Common myeloid progenitor, CD34-positive (primary cell): ENCODE measurements at regions not wholly inside any gene's neighbourhood (a gene's known extent, or its start where the extent isn't known, plus 50 kb on each side); places are given as distances from the start of the nearest gene placed in this dataset.

Source experiments
- CTCF ChIA-PET: fragments of 350-600 bp; sonication (Branson Sonifier 250); formaldehyde crosslinking; loops from one replicate; lab custom pipeline; 2021; ENCODE audit warnings: antibody characterized with exemption; lab: Charles Lee
- POLR2A ChIA-PET: fragments of 350-600 bp; sonication (Branson Sonifier 250); formaldehyde crosslinking; loops from one replicate; lab custom pipeline; 2021; ENCODE audit warnings: antibody characterized with exemption; lab: Charles Lee
- DNase-seq, 3 donors: peaks; one replicate each; pipeline versions ENCODE4 v3.0.0 to v3.0.0-alpha.2; 2013
- H3K27ac ChIP-seq, 2 experiments: 1 replicate in 1 of 2; 2 replicates in 1 of 2; pipeline ENCODE4 v1.7.0; 2013; ENCODE audit warnings: inconsistent platforms in 2 of 2, low read length in 2 of 2, mild to moderate bottlenecking in 2 of 2, low read depth in 1 of 2, moderate library complexity in 1 of 2; ENCODE audit not compliant: severe bottlenecking in 2 of 2, insufficient read depth in 1 of 2, poor library complexity in 1 of 2
- H3K27me3 ChIP-seq, 5 experiments: replicated peaks in 2 of 5; 1 replicate in 3 of 5; 2 replicates in 2 of 5; pipeline versions ENCODE4 v1.6.1 to v1.7.0; 2013; ENCODE audit warnings: low read length in 4 of 5, mild to moderate bottlenecking in 2 of 5, moderate library complexity in 2 of 5, inconsistent platforms in 1 of 5; ENCODE audit not compliant: insufficient read depth in 5 of 5, control insufficient read depth in 4 of 5
- H3K36me3 ChIP-seq, 4 experiments: 1 replicate in 2 of 4; 2 replicates in 2 of 4; pipeline versions ENCODE4 v1.6.1 to v1.7.0; 2013; ENCODE audit warnings: low read length in 3 of 4, control low read depth in 1 of 4, mild to moderate bottlenecking in 1 of 4; ENCODE audit not compliant: control insufficient read depth in 4 of 4, insufficient read depth in 4 of 4
- H3K4me1 ChIP-seq, 4 experiments: 1 replicate in 3 of 4; 2 replicates in 1 of 4; pipeline versions ENCODE4 v1.6.1 to v1.7.1; 2013; ENCODE audit warnings: low read length in 3 of 4, mild to moderate bottlenecking in 3 of 4, control low read depth in 1 of 4, inconsistent platforms in 1 of 4, moderate library complexity in 1 of 4; ENCODE audit not compliant: control insufficient read depth in 4 of 4, insufficient read depth in 4 of 4; ENCODE audit errors: control extremely low read depth in 1 of 4
- H3K4me3 ChIP-seq, 7 experiments: 1 replicate in 4 of 7; 2 replicates in 3 of 7; pipeline versions ENCODE4 v1.5.1 to v1.7.0; 2013; ENCODE audit warnings: mild to moderate bottlenecking in 7 of 7, low read length in 6 of 7, moderate library complexity in 6 of 7, inconsistent platforms in 2 of 7, low read depth in 2 of 7, control low read depth in 1 of 7; ENCODE audit not compliant: insufficient read depth in 4 of 7, control insufficient read depth in 1 of 7; ENCODE audit errors: extremely low read depth in 1 of 7
- H3K9me3 ChIP-seq, 5 experiments: 1 replicate in 4 of 5; 2 replicates in 1 of 5; pipeline versions ENCODE4 v1.6.1 to v1.7.1; 2013; ENCODE audit warnings: low read length in 4 of 5, mild to moderate bottlenecking in 2 of 5, inconsistent platforms in 1 of 5, low read depth in 1 of 5, moderate library complexity in 1 of 5; ENCODE audit not compliant: control insufficient read depth in 4 of 5, insufficient read depth in 2 of 5; ENCODE audit errors: control extremely low read depth in 1 of 5
- WGBS: methylation state at CpG from one replicate; pipeline ENCODE4 v1.1.5; 2013; ENCODE audit not compliant: insufficient coverage; 5-methylcytosine and 5-hydroxymethylcytosine counted together

DNA sequence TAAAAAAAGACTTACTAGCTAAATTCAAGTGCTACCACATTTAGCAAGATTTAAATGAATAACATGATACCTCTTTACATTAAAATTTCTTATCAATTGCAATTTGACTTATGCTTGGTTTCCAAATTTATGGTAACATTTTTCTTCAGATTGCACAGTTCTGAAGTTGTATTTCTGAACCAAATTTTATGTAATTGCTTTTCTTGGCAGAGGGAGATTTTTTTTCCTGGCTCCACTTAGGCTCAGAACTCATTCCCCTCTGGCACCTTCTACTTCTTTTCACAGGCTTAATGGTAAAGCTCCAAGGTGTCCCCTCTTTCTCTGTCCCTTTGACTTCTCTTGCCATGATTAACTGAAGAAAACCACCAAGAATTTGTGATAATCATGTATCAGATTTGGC, 99.8 kb upstream of the TMTC1 start:
- Histone ChIP-seq H3K36me3 (no peaks in the 10 kb centered on the region), H3K27ac (no peak overlapping the region), H3K4me3 (no peak overlapping the region), H3K27me3 (no peaks in the 10 kb centered on the region), H3K9me3 (peaks cover 0 to 1% (median 0%) of the 10 kb centered on the region in 5 experiments), H3K4me1 (no peaks in the 10 kb centered on the region)
- CTCF ChIA-PET, result no interaction called here
- DNase-seq, result no peak
- POLR2A ChIA-PET, result interaction anchor here (0.6 kb wide), 1 partner anchor 322 kb away, joined by 3 read pairs; no protein-coding TSS in a partner anchor

DNA sequence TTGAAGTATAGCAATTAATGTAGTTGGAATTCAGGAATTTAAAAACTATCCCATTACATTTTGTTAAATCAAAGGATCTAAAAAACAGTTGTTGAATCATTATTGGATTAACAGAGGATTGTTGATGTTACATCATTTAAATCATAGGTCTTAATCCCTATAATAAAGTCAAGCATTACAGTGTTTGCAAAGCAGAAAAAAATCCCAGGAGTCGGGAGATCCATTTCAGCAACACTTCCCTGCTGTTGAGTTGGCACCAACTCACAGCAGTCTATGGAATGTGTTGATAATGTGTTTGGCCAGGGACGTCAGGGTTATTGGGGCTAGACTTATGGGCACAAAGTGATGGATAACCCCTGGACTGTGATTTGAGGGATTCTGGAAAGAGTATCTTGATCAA, 99.1 kb upstream of the TMTC1 start:
- ChIA-PET CTCF (no interaction called here), POLR2A (no interaction called here)
- H3K27ac ChIP-seq, result no peak overlapping the region
- H3K36me3 ChIP-seq, result no peaks in the 10 kb centered on the region
- no peak overlapping the region for H3K4me3 ChIP-seq
- peaks cover 0 to 1% (median 0%) of the 10 kb centered on the region in 5 experiments for H3K9me3 ChIP-seq
- no peak for DNase-seq
- no peaks in the 10 kb centered on the region for H3K4me1 ChIP-seq
- no peaks in the 10 kb centered on the region for H3K27me3 ChIP-seq
- 100% methylated on average over 1 of the region's 2 CpGs for WGBS

DNA sequence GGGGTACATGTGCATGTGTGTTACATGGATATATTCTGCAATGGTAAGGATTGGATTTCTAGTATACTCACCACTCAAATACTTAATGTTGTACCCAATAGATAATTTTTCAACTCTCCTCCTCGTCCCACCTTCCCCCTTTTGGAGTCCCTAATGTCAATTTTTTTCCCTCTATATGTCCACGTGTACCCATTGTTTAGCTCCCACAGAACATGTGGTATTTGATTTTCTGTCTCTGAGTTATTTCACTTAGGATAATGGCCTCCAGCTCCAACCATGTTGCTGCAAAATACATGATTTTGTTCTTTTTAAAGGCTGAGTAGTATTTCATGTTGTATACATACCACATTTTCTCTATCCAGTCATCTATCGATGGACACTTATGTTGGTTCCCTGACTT, 97.2 kb upstream of the TMTC1 start:
- Histone ChIP-seq H3K27ac (no peak overlapping the region), H3K4me3 (no peak overlapping the region), H3K4me1 (no peaks in the 10 kb centered on the region), H3K9me3 (peaks cover 0 to 1% (median 0%) of the 10 kb centered on the region in 5 experiments), H3K27me3 (no peaks in the 10 kb centered on the region), H3K36me3 (no peaks in the 10 kb centered on the region)
- no CpG with 5 or more reads among the region's 3 CpGs for whole genome bisulfite sequencing
- no peak for DNase-seq
- POLR2A ChIA-PET, result no interaction called here
- CTCF ChIA-PET, result interaction anchor here (1.3 kb wide), 1 partner anchor 13 kb away, joined by 3 read pairs; no protein-coding TSS in a partner anchor

DNA sequence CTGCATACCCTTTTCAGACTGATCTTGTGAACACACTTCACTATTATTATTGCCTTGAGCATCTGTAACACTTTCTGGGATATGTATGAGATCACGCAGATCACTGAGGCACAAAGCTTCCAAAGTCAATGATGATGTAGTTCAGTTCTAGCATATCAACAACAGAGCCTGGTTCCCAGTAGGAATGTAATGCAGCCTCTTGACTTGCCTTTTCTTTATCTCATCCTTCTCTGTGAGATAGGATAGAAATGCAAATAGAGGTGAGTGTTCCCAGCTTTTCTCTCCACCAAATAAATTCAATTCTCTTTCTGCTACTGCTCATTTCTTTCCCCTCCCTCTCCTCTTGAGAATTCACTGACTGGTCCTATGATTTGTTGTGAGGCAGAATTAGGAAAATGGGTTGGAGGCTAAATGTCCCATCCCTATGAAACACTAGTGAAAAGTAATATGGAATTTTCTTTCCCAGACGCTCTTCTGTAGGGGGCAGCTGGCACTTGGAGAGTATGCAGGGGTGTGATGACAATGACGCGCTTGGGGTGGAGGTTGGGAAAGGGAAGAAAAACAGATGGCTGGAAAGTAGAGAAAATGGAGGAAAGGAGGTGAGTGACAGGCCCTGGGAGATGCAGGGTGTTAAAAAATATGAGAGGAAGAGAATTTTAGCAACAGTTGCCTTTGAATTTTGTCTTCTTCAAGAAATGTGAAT, 96.0 kb upstream of the TMTC1 start:
- ChIA-PET CTCF (no interaction called here), POLR2A (no interaction called here)
- Histone ChIP-seq H3K9me3 (peaks cover 0 to 1% (median 0%) of the 10 kb centered on the region in 5 experiments), H3K27me3 (no peaks in the 10 kb centered on the region), H3K4me1 (no peaks in the 10 kb centered on the region), H3K36me3 (no peaks in the 10 kb centered on the region), H3K27ac (no peak overlapping the region), H3K4me3 (no peak overlapping the region)
- no peak for DNase-seq
- WGBS, result 77% methylated on average over 4 of the region's 4 CpGs

DNA sequence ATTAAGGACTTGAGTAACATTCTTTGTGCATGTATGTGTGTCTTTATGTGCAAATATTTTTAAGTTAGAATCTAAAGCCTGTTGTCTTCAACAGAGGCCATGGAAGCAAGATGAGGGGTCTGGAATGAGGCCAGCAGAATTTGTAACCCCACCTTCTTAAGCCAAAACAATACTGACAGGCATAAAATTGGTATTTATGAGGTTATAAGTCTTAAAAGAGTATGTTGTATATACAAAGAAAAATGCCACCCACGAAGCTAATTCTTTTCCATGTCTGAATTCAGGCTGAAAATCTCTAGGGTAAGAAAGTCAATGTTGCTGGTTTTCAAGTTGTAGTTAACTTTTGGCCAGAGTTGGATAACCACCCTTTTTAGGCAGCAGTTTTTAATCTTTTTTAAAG, 86.2 kb upstream of the TMTC1 start:
- POLR2A ChIA-PET, result no interaction called here
- WGBS, result no CpG with 5 or more reads among the region's 1 CpG
- no peak overlapping the region for H3K4me3 ChIP-seq

DNA sequence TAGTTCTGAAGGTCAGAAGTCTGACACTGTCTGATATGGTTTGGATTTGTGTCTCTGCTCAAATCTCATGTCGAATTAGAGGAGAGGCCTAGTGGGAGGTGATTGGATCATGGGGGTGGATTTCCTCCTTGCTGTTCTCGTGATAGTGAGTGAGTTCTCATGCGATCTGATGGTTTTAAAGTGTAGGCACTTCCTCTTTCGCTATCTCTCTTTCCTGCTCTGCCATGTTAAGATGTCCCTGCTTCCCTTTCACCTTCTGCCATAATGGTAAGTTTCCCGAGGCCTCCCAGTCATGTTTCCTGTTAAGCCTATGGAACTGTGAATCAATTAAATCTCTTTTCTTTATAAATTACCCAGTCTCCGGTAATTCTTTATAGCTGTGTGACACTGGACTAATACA, 84.1 kb upstream of the TMTC1 start:
- ChIA-PET CTCF (no interaction called here), POLR2A (no interaction called here)
- Histone ChIP-seq H3K27me3 (peaks cover 0 to 1% (median 0%) of the 10 kb centered on the region in 5 experiments), H3K9me3 (no peaks in the 10 kb centered on the region), H3K4me1 (no peaks in the 10 kb centered on the region), H3K36me3 (no peaks in the 10 kb centered on the region), H3K27ac (no peak overlapping the region), H3K4me3 (no peak overlapping the region)
- WGBS, result 75% methylated on average over 4 of the region's 6 CpGs
- DNase-seq, result no peak

More for the DNA sequence above, 86.2 kb upstream of the TMTC1 start:
- no peaks in the 10 kb centered on the region for H3K4me1 ChIP-seq
- DNase-seq, result no peak
- no peaks in the 10 kb centered on the region for H3K9me3 ChIP-seq
- no peaks in the 10 kb centered on the region for H3K36me3 ChIP-seq
- H3K27me3 ChIP-seq, result peaks cover 0 to 1% (median 0%) of the 10 kb centered on the region in 5 experiments
- CTCF ChIA-PET, result no interaction called here
- H3K27ac ChIP-seq, result no peak overlapping the region

DNA sequence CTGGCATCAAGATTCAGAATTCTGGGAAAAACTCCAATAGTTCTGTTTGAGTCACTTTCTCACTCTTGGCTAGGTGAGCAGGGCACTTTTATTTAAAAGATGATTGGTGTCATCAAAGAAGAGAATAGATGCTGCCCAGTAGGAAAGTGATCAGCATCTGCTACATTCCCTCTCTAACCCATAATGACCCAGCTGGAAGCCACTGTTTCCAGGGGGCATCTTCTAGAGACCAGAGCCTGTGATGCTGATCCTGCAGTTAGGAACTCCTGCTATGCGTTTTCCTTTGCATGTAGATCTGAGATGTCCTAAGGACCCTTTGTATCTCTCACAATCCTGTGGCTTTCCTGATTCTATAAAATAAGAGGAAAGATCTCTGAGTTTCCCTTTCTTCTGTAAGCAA, 79.9 kb upstream of the TMTC1 start:
- H3K9me3 ChIP-seq, result no peaks in the 10 kb centered on the region
- CTCF ChIA-PET, result no interaction called here
- POLR2A ChIA-PET, result no interaction called here
- 40% methylated on average over 1 of the region's 1 CpG for WGBS
- H3K27ac ChIP-seq, result no peak overlapping the region
- H3K27me3 ChIP-seq, result no peaks in the 10 kb centered on the region
- no peak overlapping the region for H3K4me3 ChIP-seq
- H3K4me1 ChIP-seq, result no peaks in the 10 kb centered on the region
- H3K36me3 ChIP-seq, result no peaks in the 10 kb centered on the region
- no peak for DNase-seq
